ENCODE measurements at regions not wholly inside any gene's neighbourhood (a gene's known extent, or its start where the extent isn't known, plus 50 kb on each side); places are given as distances from the start of the nearest gene placed in this dataset.

DNA sequence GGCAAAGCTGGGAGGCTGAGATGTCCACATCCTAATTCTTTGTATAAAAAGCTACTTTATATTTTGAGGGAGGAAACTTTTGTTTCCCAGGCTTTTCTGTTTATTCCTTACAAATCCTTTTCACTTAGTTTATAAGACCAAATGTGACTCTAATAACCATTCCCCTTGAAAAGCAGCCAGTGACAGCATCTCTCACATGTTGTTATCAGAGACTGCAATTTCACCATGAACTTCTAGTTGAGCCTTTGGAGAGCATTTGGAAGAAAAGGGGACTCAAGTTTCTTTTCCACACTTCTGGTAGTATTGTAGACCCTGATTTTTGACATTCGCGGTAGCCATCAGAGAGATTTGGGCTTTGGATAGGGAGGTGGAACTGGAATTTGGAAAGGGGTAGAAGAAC is 215.8 kb downstream of the RNF144B start:
- WGBS (ENCODE audit: low lambda C conversion rate): 95% methylated on average over 2 of the region's 2 CpGs
- CTCF ChIA-PET: interaction anchor here (0.6 kb wide), 1 partner anchor 148 kb away, joined by 3 read pairs; no protein-coding TSS in a partner anchor

DNA sequence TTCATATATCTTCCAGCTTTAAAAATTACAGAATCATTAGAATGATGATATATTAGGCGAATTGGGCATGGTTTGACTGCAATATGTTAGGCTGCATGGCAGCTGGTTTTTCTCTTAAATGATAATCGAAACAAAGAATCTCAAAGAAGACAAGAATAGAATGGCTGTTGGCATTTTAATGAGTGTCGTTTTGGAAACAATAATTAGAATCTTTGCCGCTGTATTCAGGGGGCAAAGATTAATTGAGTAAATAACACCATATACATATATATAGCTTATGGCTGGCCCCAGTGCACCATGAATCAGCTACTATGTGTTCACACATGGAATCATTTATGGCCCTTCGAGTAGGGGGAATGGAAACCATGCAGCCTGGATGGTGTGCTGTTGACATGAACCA is 216.2 kb downstream of the RNF144B start:
- Histone ChIP-seq H3K27me3 (ENCODE audit: insufficient read depth) (no peaks in the 10 kb centered on the region), H3K4me1 (ENCODE audit: control insufficient read depth in 1 of 2, insufficient read depth in 2 of 2, low read depth in 1 of 2, low read length in 1 of 2) (peaks cover 0 to 5% of the 10 kb centered on the region in 2 experiments; a peak in 1 of 4 replicates), H3K36me3 (replicated peaks in 1 of 2; ENCODE audit: control insufficient read depth in 1 of 2, insufficient read depth in 2 of 2, low read length in 1 of 2) (no peaks in the 10 kb centered on the region), H3K9me3 (no peaks in the 10 kb centered on the region), H3K9ac (no peak overlapping the region), H3K4me2 (no peak overlapping the region), H3K79me2 (ENCODE audit: insufficient read depth) (no peaks in the 10 kb centered on the region), H2AFZ (ENCODE audit: low read depth) (no peak overlapping the region), H3K27ac (ENCODE audit: low read depth in 2 of 2, low read length in 1 of 2) (no peak overlapping the region), H4K20me1 (ENCODE audit: insufficient read depth) (no peaks in the 10 kb centered on the region), H3F3A (replicated peaks; ENCODE audit: insufficient read depth) (no peaks in the 10 kb centered on the region), H3K9me2 (no peaks in the 10 kb centered on the region), H3K4me3 (ENCODE audit: low read depth in 2 of 2, low read length in 1 of 2) (no peak overlapping the region)
- WGBS (ENCODE audit: low lambda C conversion rate): 13% methylated on average over 5 of the region's 5 CpGs
- DNase-seq: no peak
- ChIA-PET POLR2A (no interaction called here), CTCF (no interaction called here)
- TF ChIP-seq GABPA (IDR thresholded peaks at IDR 0.05; ENCODE audit: low read depth) (no peak), TCF12 (IDR thresholded peaks at IDR 0.05) (no peak), NRF1 (IDR thresholded peaks at IDR 0.05; ENCODE audit: low read depth, low read length) (no peak), SMC3 (IDR thresholded peaks at IDR 0.05; ENCODE audit: low read depth, low read length) (no peak), RFX5 (IDR thresholded peaks at IDR 0.05; ENCODE audit: low read length) (no peak), MEF2A (IDR thresholded peaks at IDR 0.05; ENCODE audit: borderline replicate concordance, low read depth) (no peak), POLR2AphosphoS5 (IDR thresholded peaks at IDR 0.05; ENCODE audit: low read depth, low read length) (no peak), EP300 (IDR thresholded peaks at IDR 0.05; ENCODE audit: borderline replicate concordance in 1 of 2, low read depth in 1 of 2, low read length in 1 of 2) (no peak), TEAD4 (IDR thresholded peaks at IDR 0.05; ENCODE audit: borderline replicate concordance, insufficient read depth) (no peak)
- TF ChIP-seq, protein P1, sequence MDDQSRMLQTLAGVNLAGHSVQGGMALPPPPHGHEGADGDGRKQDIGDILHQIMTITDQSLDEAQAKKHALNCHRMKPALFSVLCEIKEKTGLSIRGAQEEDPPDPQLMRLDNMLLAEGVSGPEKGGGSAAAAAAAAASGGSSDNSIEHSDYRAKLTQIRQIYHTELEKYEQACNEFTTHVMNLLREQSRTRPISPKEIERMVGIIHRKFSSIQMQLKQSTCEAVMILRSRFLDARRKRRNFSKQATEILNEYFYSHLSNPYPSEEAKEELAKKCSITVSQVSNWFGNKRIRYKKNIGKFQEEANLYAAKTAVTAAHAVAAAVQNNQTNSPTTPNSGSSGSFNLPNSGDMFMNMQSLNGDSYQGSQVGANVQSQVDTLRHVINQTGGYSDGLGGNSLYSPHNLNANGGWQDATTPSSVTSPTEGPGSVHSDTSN (IDR thresholded peaks at IDR 0.05): no peak
- TF ChIP-seq, protein P2, sequence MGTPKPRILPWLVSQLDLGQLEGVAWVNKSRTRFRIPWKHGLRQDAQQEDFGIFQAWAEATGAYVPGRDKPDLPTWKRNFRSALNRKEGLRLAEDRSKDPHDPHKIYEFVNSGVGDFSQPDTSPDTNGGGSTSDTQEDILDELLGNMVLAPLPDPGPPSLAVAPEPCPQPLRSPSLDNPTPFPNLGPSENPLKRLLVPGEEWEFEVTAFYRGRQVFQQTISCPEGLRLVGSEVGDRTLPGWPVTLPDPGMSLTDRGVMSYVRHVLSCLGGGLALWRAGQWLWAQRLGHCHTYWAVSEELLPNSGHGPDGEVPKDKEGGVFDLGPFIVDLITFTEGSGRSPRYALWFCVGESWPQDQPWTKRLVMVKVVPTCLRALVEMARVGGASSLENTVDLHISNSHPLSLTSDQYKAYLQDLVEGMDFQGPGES (IDR thresholded peaks at IDR 0.05; ENCODE audit: low read depth, low read length): no peak
- TF ChIP-seq, protein P3, sequence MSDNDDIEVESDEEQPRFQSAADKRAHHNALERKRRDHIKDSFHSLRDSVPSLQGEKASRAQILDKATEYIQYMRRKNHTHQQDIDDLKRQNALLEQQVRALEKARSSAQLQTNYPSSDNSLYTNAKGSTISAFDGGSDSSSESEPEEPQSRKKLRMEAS (IDR thresholded peaks at IDR 0.05; ENCODE audit: low read depth): no peak
- TF ChIP-seq, protein P4, sequence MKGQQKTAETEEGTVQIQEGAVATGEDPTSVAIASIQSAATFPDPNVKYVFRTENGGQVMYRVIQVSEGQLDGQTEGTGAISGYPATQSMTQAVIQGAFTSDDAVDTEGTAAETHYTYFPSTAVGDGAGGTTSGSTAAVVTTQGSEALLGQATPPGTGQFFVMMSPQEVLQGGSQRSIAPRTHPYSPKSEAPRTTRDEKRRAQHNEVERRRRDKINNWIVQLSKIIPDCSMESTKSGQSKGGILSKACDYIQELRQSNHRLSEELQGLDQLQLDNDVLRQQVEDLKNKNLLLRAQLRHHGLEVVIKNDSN (IDR thresholded peaks at IDR 0.05; ENCODE audit: borderline replicate concordance, low read depth): no peak

More for the DNA sequence above, 215.8 kb downstream of the RNF144B start:
- TF ChIP-seq TCF12 (IDR thresholded peaks at IDR 0.05) (no peak), GATA2 (CRISPR knock-in tag; IDR thresholded peaks at IDR 0.05) (no peak), GABPA (IDR thresholded peaks at IDR 0.05; ENCODE audit: low read depth) (no peak), NFIC (IDR thresholded peaks at IDR 0.05; ENCODE audit: borderline replicate concordance) (no peak), RFX5 (IDR thresholded peaks at IDR 0.05; ENCODE audit: low read length) (no peak), YY1 (IDR thresholded peaks at IDR 0.05; ENCODE audit: low read depth) (no peak), MEF2A (IDR thresholded peaks at IDR 0.05; ENCODE audit: borderline replicate concordance, low read depth) (no peak), RCOR1 (IDR thresholded peaks at IDR 0.05; ENCODE audit: low read length) (no peak)
- TF ChIP-seq, protein P4 (IDR thresholded peaks at IDR 0.05; ENCODE audit: borderline replicate concordance, low read depth): no peak
- TF ChIP-seq, protein P1 (IDR thresholded peaks at IDR 0.05): no peak
- TF ChIP-seq, protein P5, sequence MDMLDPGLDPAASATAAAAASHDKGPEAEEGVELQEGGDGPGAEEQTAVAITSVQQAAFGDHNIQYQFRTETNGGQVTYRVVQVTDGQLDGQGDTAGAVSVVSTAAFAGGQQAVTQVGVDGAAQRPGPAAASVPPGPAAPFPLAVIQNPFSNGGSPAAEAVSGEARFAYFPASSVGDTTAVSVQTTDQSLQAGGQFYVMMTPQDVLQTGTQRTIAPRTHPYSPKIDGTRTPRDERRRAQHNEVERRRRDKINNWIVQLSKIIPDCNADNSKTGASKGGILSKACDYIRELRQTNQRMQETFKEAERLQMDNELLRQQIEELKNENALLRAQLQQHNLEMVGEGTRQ (IDR thresholded peaks at IDR 0.05; ENCODE audit: borderline replicate concordance, low read depth, low read length): no peak
- TF ChIP-seq, protein P2 (IDR thresholded peaks at IDR 0.05; ENCODE audit: low read depth, low read length): no peak
- Histone ChIP-seq H3K9me3 (no peaks in the 10 kb centered on the region), H3K9ac (no peak overlapping the region), H3F3A (replicated peaks; ENCODE audit: insufficient read depth) (no peaks in the 10 kb centered on the region), H3K4me3 (ENCODE audit: low read depth in 2 of 2, low read length in 1 of 2) (no peak overlapping the region), H2AFZ (ENCODE audit: low read depth) (no peak overlapping the region), H3K27me3 (ENCODE audit: insufficient read depth) (no peaks in the 10 kb centered on the region), H3K4me2 (no peak overlapping the region), H3K4me1 (ENCODE audit: control insufficient read depth in 1 of 2, insufficient read depth in 2 of 2, low read depth in 1 of 2, low read length in 1 of 2) (peaks cover 0 to 5% of the 10 kb centered on the region in 2 experiments; a peak in 1 of 4 replicates), H3K27ac (ENCODE audit: low read depth in 2 of 2, low read length in 1 of 2) (no peak overlapping the region), H3K79me2 (ENCODE audit: insufficient read depth) (no peaks in the 10 kb centered on the region), H3K9me2 (no peaks in the 10 kb centered on the region), H3K36me3 (replicated peaks in 1 of 2; ENCODE audit: control insufficient read depth in 1 of 2, insufficient read depth in 2 of 2, low read length in 1 of 2) (no peaks in the 10 kb centered on the region), H4K20me1 (ENCODE audit: insufficient read depth) (no peaks in the 10 kb centered on the region)
- POLR2A ChIA-PET: no interaction called here
- DNase-seq: no peak
